AG10803 (cell line): ENCODE measurements at regions not wholly inside any gene's neighbourhood (a gene's known extent, or its start where the extent isn't known, plus 50 kb on each side); places are given as distances from the start of the nearest gene placed in this dataset.

Source experiments
- DNase-seq: peaks from one replicate; pipeline ENCODE4 v3.0.0; 2010; ENCODE audit warnings: low read depth
- H3K4me3 ChIP-seq: 2 replicates; pipeline ENCODE4 v1.5.1; 2011; ENCODE audit warnings: mild to moderate bottlenecking, low read length, control low read depth
- CTCF ChIP-seq: conservative IDR thresholded peaks from 2 replicates; pipeline ENCODE4 v1.5.1; 2011; ENCODE audit warnings: mild to moderate bottlenecking, low read length, control low read depth, inconsistent platforms

DNA sequence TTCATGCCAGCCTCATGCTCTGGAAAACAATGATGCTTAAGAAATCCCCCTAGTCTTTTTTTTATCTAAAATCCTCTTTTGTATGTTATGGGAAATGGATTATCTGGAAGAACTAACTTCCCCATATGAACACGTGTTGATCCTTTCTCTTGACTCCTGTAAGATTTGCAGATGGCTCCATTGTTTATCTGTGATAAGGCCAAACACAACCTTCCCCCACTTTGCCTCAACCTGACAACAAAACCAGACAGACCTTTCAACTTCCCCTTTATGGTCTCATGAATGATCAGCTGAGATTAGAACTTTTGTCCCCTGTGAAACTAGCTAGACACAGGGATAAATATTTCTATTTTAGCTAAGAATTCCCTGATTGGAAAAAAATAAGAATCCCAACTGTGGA is 828.0 kb upstream of the CDH2 start:
- no peak for TF ChIP-seq CTCF
- H3K4me3 ChIP-seq = no peak overlapping the region
- no peak for DNase-seq

- no peak overlapping the region for H3K4me3 ChIP-seq
- DNase-seq = no peak
- TF ChIP-seq CTCF = no peak
These were observed 826.3 kb upstream of the CDH2 start for GRCh38 chr18:29003194-29003593.

DNA sequence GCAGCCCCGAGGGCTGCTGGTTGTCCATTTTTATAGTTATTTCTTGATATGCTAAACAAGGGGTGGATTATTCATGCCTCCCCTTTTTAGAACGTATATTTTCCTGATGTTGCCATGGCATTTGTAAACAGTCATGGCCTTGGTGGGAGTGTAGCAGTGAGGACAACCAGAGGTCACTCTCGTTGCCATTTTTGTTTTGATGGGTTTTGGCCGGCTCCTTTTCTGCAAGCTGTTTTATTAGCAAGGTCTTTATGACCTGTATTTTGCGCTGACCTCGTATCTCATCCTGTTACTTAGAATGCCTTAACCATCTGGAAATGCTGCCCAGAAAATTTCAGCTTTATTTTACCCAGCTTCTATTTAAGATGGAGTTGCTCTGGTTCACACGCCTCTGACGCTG is 825.8 kb upstream of the CDH2 start:
- DNase-seq = no peak
- no peak overlapping the region for H3K4me3 ChIP-seq
- TF ChIP-seq CTCF = no peak

DNA sequence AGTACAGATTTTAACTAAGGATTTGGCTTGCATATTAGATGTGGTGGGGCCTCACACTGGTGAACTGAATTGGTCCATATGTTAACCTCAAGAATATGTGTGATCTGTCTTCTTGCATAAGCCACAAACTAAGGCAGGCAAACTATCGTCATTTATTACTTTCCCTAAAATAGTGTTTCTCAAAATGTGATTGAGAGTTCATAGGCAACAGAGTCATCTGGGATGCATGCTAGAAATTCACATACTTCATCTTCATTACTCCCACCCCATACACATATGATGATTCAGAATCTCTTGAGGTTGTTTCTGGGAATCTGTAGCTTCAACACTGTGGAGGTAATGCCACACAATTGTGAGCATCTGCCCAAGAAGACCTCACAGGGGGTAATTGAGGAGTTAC is 822.8 kb upstream of the CDH2 start:
- DNase-seq = peak; percentile 63
- TF ChIP-seq CTCF = no peak
- no peak overlapping the region for H3K4me3 ChIP-seq

GRCh38 chr18:28995319-28995718 is 818.4 kb upstream of the CDH2 start:
- no peak overlapping the region for H3K4me3 ChIP-seq
- TF ChIP-seq CTCF = peak; percentile 48
- peak; percentile 1 for DNase-seq

GRCh38 chr18:28984731-28985130 is 807.8 kb upstream of the CDH2 start:
- no peak for TF ChIP-seq CTCF
- H3K4me3 ChIP-seq = no peak overlapping the region
- DNase-seq = no peak

DNA sequence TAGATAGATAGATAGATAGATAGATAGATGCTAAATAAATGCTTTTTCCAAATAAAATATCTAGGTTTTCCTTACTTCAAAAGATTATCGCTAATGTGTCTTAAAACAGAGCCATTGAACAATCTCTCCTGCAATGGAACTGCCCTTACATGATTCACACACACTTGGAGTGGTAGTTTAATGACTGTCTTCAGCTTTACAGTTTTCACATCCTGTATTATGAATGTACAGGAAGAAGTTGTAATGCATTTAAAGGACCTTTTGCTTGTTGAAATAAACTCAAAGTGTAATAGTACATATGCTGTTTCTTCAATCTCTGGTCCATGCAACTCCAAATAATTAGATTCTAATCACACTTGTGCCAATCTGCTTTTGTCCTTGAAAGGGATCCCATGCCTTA is 797.6 kb upstream of the CDH2 start:
- DNase-seq = no peak
- H3K4me3 ChIP-seq = no peak overlapping the region
- TF ChIP-seq CTCF = no peak
